GM19035 (cell line): ENCODE measurements at regions not wholly inside any gene's neighbourhood (a gene's known extent, or its start where the extent isn't known, plus 50 kb on each side); places are given as distances from the start of the nearest gene placed in this dataset.
"Not testable (repeated sequence)": the region's sequence is repeated elsewhere in the genome, so short reads cannot be mapped to it uniquely, and the experiment has no call there.

ENCODE experiments used
- ATAC-seq: cut with Tn5 transposase; IDR thresholded peaks from one replicate; pipeline ENCODE4 v1.9.1; 2021; ENCODE audit not compliant: unreplicated experiment

DNA sequence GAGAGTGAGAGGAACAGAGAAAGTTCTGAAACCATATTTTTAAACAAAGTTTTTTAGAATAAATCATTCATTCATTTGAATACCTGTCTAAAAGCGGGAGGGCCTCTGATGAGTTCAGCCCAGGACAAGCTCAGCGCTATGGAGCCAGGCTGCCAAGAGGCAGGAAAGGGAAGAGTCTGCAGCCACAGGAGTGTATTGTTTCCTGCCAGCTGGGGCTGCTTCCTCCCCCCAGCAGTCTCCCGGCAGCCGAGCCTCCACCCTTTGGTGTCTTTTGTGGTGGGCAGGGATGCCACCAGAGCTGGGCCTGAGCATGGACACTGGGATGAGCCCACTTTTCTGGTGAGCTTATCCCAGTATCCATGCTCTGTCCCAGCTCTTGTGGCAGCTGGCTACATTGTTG lies 199.5 kb upstream of the TPRG1 start:
- ATAC-seq, result no peak

DNA sequence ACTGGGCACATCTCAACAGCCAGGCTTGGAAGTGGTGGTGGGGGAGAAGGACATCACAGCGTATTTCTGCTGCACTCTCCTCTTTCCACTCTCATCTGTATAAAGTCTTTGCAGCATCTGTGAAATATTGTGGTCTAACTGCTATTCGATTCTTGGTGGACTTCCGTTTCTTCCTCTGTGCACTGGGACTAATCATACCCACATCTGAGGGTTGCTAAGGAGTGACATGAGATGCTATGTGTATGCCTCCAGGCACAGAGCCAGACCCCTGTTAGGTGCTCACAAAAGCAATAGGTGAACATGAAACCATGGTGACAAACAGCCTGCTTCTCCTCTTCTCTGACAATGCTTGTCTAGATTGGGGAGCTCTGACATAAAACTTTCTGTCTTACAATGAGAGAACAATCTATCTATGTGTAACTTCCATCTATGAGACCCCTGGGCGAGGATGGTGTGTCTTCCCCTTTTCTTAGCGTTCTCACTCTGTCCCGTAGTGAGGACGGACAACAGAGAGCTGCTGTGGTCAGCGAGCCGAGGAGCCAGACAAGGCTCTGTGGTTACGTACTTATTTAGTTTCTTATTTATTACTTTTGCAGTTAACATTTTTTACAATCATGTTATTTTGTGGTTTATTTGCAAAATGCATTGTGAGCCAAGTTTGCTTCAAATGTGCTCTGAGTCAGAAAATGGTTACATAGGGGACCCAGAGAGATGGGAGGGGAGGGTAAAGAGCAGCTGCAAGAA lies 196.7 kb upstream of the TPRG1 start:
- ATAC-seq, result no peak

GRCh38 chr3:188975600-188976314 lies 196.0 kb upstream of the TPRG1 start:
- no peak for ATAC-seq

- no peak for ATAC-seq
Observed at GRCh38 chr3:188976407-188976806, 195.4 kb upstream of the TPRG1 start.

DNA sequence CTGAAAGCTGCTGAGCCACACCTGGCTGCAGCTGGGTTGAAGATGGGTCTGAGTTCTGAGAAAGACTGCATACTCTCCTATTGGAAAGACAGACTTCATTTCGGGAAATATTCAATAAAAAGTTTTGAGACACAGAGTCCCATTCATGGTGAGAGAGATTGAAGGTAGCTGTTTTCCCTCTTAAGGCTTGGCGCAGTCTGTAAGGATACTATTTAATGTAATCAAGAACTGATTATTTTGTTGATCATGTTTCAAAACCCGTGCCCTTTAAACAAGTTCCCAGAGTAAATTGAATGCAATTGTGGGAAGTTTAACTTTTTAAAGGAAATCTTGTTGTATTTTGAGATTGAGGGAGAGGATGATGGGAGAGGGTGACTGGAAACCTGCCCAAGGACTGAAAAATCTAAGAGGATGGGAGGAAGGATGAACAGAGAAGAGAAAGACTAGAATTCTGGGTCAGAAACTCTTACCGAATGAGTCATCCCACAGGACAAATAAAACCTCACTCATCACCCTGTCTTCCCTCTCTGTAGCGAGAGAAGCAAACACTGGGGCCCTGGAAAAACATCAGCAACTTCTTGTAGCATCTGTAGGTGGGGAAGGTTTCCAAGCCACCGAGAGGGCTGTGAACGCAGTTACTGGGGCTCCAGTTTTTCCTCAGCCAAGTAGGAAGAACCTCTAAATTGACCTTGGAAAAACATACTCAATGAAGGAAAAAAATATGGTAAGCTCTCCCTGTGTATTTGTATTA lies 193.2 kb upstream of the TPRG1 start:
- no peak for ATAC-seq

GRCh38 chr3:188979248-188979647 lies 192.5 kb upstream of the TPRG1 start:
- ATAC-seq, result no peak

DNA sequence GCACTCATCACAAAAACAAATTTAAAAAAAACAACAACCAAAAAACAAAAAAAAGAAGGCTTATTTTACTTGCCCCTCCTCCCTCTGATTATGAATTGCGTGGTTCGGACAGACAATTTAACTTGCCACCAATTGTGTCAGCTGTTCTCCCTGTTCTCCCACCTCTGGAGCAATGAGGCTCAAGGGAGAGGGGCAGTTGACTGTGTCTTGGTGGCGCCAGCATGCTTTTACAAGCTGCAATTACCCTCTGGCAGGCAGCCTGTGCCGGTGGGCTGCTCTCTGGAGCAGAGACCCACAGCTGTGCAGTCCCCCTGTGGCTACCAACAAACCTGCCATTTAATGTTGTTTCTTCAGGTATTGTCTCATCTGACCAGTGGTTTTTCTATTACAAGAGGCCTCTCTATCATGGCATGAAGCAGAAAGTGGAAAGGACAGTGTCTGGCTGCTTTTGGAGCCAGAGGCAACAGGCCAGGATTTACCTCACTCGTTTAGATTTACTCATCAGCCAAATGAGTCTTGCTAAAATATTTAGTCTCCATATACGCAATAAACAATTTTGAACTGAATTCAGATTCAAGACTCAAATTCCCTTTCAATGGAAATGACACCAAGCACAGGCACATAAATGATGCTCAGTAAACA lies 192.0 kb upstream of the TPRG1 start:
- no peak for ATAC-seq

DNA sequence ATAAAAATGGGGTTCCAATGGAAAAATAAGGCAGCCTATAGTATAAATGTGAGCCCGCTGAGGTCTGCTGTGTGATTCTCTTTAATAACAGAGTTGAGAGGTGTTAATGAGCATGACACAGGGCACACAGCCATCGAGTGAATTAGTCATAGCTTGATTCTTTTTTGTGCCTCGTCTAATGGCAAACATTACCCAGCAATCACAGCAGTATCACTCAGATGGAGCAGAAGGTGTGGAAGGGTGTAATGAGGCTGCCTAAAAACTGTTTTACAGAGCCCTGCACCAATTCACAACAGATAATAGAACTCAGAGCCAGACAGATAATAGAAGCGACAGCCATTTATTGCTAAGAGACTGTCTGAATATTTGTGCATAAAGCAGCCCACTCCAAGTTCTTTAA lies 178.6 kb upstream of the TPRG1 start:
- ATAC-seq, result no peak

DNA sequence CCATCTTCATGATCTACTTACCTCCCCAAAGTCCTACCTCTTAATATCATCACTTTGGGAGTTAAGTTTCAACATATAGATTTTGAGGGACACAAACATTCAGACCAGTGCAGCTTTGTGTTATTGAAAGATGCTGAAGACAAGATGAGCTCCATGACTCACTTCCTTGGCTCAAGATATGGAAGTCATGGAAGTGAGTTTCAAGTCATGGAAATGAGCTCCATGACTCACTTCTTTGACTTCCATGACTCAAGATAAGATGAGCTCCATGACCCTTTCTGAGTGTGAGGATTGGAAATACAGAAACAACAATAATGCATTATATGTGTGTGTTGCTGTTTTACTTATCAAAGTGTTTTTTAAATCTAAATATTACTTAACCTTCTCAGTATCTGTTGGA lies 170.2 kb upstream of the TPRG1 start:
- ATAC-seq, result no peak

GRCh38 chr3:189003410-189003809 lies 168.4 kb upstream of the TPRG1 start:
- no peak for ATAC-seq

- ATAC-seq, result no peak
Observed at GRCh38 chr3:189013224-189013888, 158.4 kb upstream of the TPRG1 start.

- no peak for ATAC-seq
Observed at GRCh38 chr3:189014526-189014925, 157.2 kb upstream of the TPRG1 start.

DNA sequence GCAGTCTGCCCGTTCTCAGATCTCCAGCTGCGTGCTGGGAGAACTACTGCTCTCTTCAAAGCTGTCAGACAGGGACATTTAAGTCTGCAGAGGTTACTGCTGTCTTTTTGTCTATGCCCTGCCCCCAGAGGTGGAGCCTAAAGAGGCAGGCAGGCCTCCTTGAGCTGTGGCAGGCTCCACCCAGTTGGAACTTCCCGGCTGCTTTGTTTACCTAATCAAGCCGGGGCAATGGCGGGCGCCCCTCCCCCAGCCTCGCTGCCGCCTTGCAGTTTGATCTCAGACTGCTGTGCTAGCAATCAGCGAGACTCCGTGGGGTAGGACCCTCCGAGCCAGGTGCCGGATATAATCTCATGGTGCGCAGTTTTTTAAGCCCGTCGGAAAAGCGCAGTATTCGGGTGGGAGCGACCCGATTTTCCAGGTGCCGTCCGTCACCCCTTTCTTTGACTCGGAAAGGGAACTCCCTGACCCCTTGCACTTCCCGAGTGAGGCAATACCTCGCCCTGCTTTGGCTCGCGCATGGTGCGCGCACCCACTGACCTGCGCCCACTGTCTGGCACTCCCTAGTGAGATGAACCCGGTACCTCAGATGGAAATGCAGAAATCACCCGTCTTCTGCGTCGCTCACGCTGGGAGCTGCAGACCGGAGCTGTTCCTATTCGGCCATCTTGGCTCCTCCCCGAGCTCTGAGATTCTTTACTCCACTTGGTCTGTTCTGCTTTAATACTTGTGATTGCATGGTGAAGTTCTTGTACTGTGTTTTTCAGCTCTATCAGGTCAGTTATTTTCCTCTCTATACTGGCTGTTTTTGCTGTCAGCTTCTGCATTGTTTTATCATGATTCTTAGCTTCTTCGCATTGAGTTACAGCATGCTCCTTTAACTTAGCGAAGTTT lies 148.9 kb upstream of the TPRG1 start:
- not testable (repeated sequence) for ATAC-seq

DNA sequence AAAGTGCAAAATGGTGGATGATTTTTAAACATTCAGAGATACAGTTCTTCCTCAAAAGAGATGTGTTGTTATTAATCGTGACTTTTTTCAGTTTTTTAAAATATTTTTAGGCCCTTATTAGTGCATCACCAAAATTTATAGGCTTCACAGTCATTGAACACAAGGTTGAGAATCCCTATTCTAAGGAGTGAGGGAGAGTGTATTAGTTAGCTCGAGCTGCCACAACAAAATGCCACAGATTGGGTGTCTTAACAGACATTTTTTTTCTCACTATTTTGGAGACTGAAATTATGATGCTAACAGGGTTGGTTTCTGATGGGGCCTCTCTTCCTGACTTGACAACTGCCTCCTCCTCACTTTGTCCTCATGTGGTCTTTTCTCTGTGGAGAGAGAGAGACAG lies 145.9 kb upstream of the TPRG1 start:
- no peak for ATAC-seq

- no peak for ATAC-seq
Observed at GRCh38 chr3:189027626-189028155, 144.1 kb upstream of the TPRG1 start.

DNA sequence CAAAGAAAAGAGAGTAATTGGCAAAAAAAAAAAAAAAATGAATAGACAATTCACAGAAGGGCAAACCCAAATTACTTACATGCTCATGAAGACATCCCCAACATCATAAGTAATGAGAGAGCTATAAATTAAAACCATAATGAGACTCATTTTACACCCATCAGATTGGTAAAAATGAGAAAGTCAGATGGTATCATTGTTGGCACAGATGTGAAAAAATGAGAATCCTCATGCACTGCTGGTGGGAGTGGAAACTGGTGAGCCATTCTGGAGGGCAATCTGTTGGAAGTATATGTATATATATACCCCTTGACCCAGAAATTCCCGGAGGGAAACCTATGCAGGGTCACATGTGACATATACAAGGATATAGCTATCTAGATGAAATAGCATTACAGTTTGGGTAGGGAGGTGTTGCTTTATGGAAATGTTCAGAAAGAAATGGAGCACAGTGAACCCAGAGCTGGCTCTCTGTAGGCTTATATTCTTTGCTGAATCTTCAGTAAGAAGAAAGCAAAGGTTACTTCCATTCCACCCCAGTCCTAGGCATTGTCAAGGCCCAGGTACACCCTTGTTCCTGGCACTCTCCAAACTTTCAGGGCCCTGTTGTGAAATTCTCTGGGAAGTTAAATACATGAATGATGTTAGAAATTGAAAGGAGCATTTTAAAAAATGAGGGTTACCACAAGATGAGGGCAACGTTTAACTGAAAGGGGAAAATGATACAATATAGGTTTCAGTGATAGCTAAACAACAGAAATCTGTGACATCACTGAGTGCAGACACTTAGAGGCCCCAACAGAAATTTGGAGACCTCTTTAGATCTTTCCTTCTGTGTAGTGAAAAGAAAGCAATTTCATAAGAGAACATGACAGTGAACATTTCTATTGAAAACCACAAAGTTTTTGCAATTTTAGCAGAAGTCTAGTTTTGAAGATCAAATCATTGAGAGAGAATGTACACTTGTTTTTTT lies 132.7 kb upstream of the TPRG1 start:
- no peak for ATAC-seq

GRCh38 chr3:189040656-189041335 lies 131.0 kb upstream of the TPRG1 start:
- ATAC-seq, result no peak
